DND-41 (cell line): ENCODE measurements at regions not wholly inside any gene's neighbourhood (a gene's known extent, or its start where the extent isn't known, plus 50 kb on each side); places are given as distances from the start of the nearest gene placed in this dataset.
"Not testable (repeated sequence)": the region's sequence is repeated elsewhere in the genome, so short reads cannot be mapped to it uniquely, and the experiment has no call there.

Source experiments
- ATAC-seq: fragments of 200-7000 bp; cut with Tn5 transposase; 3 replicates; pipeline ENCODE4 v1.9.1; 2021; ENCODE audit warnings: low read depth; ENCODE audit not compliant: insufficient read depth
- DNase-seq: peaks from one replicate; pipeline ENCODE4 v3.0.0-alpha.2; 2020
- H2AFZ ChIP-seq: 2 replicates; pipeline ENCODE4 v1.6.0; 2012; ENCODE audit warnings: low read depth, low read length
- H3K27ac ChIP-seq: 2 replicates; pipeline ENCODE4 v1.5.1; 2012; ENCODE audit warnings: low read length, inconsistent platforms
- H3K27me3 ChIP-seq: fragments of 200-600 bp; sonication (generic); 2 replicates; pipeline ENCODE4 v1.6.0; 2012; ENCODE audit warnings: low read length, mild to moderate bottlenecking, inconsistent platforms; ENCODE audit not compliant: insufficient read depth, poor library complexity
- H3K36me3 ChIP-seq: 2 replicates; pipeline ENCODE4 v1.5.1; 2012; ENCODE audit warnings: low read length, inconsistent platforms; ENCODE audit not compliant: insufficient read depth
- H3K4me1 ChIP-seq: 2 replicates; pipeline ENCODE4 v1.5.1; 2012; ENCODE audit warnings: mild to moderate bottlenecking, low read length; ENCODE audit not compliant: insufficient read depth
- H3K4me2 ChIP-seq: 2 replicates; pipeline ENCODE4 v1.6.0; 2012; ENCODE audit warnings: mild to moderate bottlenecking, moderate library complexity, low read length, inconsistent platforms; ENCODE audit not compliant: insufficient read depth
- H3K4me3 ChIP-seq, 2 experiments: fragments of 200-600 bp in 1 of 2; shearing (Covaris generic) in 1 of 2; 2 replicates each; pipeline ENCODE4 v1.5.1; 2012 to 2016; ENCODE audit warnings: inconsistent platforms in 2 of 2, low read length in 2 of 2, mild to moderate bottlenecking in 2 of 2, low read depth in 1 of 2, moderate library complexity in 1 of 2
- H3K79me2 ChIP-seq: 2 replicates; pipeline ENCODE4 v1.6.0; 2012; ENCODE audit warnings: low read length, inconsistent platforms; ENCODE audit not compliant: insufficient read depth
- H3K9ac ChIP-seq: 2 replicates; pipeline ENCODE4 v1.6.0; 2012; ENCODE audit warnings: low read depth, mild to moderate bottlenecking, inconsistent platforms, low read length, moderate library complexity
- H3K9me3 ChIP-seq: 2 replicates; pipeline ENCODE4 v1.5.1; 2012; ENCODE audit warnings: low read length, moderate library complexity, mild to moderate bottlenecking, inconsistent platforms; ENCODE audit not compliant: insufficient read depth, severe bottlenecking
- H4K20me1 ChIP-seq: 2 replicates; pipeline ENCODE4 v1.6.0; 2012; ENCODE audit warnings: low read length; ENCODE audit not compliant: insufficient read depth
- CTCF ChIP-seq: IDR thresholded peaks from 2 replicates; pipeline ENCODE4 v1.5.1; 2012; ENCODE audit warnings: borderline replicate concordance, low read length, moderate library complexity, mild to moderate bottlenecking; ENCODE audit not compliant: poor library complexity, severe bottlenecking; ENCODE audit errors: extremely low read depth
- EZH2 ChIP-seq: IDR thresholded peaks from 3 replicates; pipeline ENCODE4 v1.6.1; 2012; ENCODE audit warnings: borderline replicate concordance, low read depth, mild to moderate bottlenecking, moderate library complexity, low read length, inconsistent platforms; ENCODE audit not compliant: severe bottlenecking

GRCh38 chr4:137361756-137362470 lies 170.4 kb downstream of the PCDH18 start:
- no peaks in the 10 kb centered on the region for H3K4me1 ChIP-seq
- no peak for ATAC-seq
- no peaks in the 10 kb centered on the region for H3K27me3 ChIP-seq
- no peak overlapping the region for H3K27ac ChIP-seq
- TF ChIP-seq EZH2 (no peak), CTCF (no peak)
- no peaks in the 10 kb centered on the region for H3K9me3 ChIP-seq
- H3K79me2 ChIP-seq = no peaks in the 10 kb centered on the region
- no peak overlapping the region for H3K4me3 ChIP-seq
- no peak for DNase-seq
- no peak overlapping the region for H2AFZ ChIP-seq
- H3K36me3 ChIP-seq = no peaks in the 10 kb centered on the region
- H3K4me2 ChIP-seq = no peak overlapping the region
- H4K20me1 ChIP-seq = no peaks in the 10 kb centered on the region
- H3K9ac ChIP-seq = no peak overlapping the region

GRCh38 chr4:137360761-137361160 lies 171.5 kb downstream of the PCDH18 start:
- Histone ChIP-seq H3K27me3 (no peaks in the 10 kb centered on the region), H4K20me1 (no peaks in the 10 kb centered on the region), H3K36me3 (no peaks in the 10 kb centered on the region), H3K27ac (no peak overlapping the region), H3K9ac (no peak overlapping the region), H3K79me2 (no peaks in the 10 kb centered on the region), H3K4me1 (no peaks in the 10 kb centered on the region), H3K9me3 (no peaks in the 10 kb centered on the region), H3K4me2 (no peak overlapping the region), H2AFZ (no peak overlapping the region), H3K4me3 (no peak overlapping the region)
- TF ChIP-seq EZH2 (no peak), CTCF (no peak)
- no peak for ATAC-seq
- DNase-seq = no peak

GRCh38 chr4:137359691-137360315 lies 172.5 kb downstream of the PCDH18 start:
- H3K27ac ChIP-seq = no peak overlapping the region
- H3K36me3 ChIP-seq = no peaks in the 10 kb centered on the region
- TF ChIP-seq CTCF = no peak
- no peak for TF ChIP-seq EZH2
- DNase-seq (no peak), ATAC-seq (no peak)
- no peaks in the 10 kb centered on the region for H3K27me3 ChIP-seq
- H2AFZ ChIP-seq = no peak overlapping the region
- H3K4me3 ChIP-seq = no peak overlapping the region
- no peak overlapping the region for H3K4me2 ChIP-seq
- H3K9ac ChIP-seq = no peak overlapping the region
- H3K4me1 ChIP-seq = no peaks in the 10 kb centered on the region
- no peaks in the 10 kb centered on the region for H4K20me1 ChIP-seq
- no peaks in the 10 kb centered on the region for H3K79me2 ChIP-seq
- H3K9me3 ChIP-seq = no peaks in the 10 kb centered on the region

GRCh38 chr4:137354562-137354961 lies 177.7 kb downstream of the PCDH18 start:
- ATAC-seq, DNase-seq, H3K9ac ChIP-seq, H3K79me2 ChIP-seq, H3K9me3 ChIP-seq, H3K27ac ChIP-seq, H3K27me3 ChIP-seq, H3K4me2 ChIP-seq, H3K36me3 ChIP-seq, H2AFZ ChIP-seq, H4K20me1 ChIP-seq, H3K4me1 ChIP-seq, H3K4me3 ChIP-seq: not testable (repeated sequence)
